ENCODE measurements at regions not wholly inside any gene's neighbourhood (a gene's known extent, or its start where the extent isn't known, plus 50 kb on each side); places are given as distances from the start of the nearest gene placed in this dataset.
"Not testable (repeated sequence)": the region's sequence is repeated elsewhere in the genome, so short reads cannot be mapped to it uniquely, and the experiment has no call there.

DNA sequence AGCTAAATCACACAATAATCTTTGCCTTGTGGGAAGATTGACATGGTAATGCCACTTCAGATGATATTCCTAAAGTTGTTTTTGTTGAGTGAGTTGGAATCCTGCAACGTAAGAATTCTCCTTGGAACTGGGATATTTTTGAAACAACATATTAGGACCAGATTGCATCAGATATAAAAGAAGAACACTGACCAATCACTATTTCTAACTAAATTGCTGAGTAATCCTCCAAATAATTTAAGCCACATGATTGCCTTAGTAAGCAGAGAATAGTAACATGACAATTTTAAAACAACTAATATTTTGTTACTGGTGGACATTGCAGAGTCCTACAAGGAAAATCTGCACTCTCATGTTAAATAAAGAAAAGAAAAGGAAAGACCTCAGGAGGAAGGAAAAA lies 353.9 kb upstream of the LMCD1 start:
- no peak for DNase-seq

- DNase-seq = no peak
Measured at GRCh38 chr3:8152821-8153418, 348.7 kb upstream of the LMCD1 start.

GRCh38 chr3:8153800-8154199 lies 347.8 kb upstream of the LMCD1 start:
- DNase-seq = no peak

DNA sequence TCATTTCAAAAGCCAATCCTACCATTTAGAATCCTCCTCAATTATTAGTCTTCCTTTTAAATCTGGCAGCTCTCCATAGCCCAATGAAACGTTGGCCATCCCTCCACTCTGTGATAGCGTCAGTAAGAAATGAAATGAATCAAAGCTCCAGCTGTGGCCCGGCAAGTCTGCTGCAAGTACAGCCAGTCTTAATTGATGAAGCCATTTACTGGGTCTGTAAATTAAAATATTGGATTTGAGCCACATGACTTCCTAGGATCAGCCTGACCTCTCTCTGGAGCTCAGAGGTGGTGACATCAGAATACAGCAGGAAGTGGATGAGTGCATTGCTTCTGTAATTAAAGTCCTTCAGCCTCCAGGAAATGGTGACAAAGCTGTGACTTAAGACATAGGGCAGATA lies 347.0 kb upstream of the LMCD1 start:
- DNase-seq = no peak

DNA sequence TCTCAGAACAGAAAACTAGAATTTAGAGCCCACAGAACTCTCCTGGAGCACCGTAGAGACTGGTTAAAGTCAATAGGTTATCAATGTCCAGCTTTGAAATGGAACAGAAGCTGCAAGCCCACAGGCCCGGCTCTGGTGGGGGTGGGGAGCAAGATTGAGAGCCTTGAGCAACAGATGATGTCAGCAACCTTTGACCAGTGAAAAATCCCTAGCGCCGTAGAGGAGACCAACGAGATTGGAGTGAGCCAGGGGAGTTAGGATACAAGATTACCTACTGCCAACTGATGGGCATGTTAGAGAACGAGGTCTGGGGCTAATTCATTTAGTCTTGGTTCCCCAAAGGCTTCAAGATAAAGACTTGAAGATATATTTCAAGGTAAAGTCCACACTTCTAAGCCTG lies 345.5 kb upstream of the LMCD1 start:
- no peak for DNase-seq

DNA sequence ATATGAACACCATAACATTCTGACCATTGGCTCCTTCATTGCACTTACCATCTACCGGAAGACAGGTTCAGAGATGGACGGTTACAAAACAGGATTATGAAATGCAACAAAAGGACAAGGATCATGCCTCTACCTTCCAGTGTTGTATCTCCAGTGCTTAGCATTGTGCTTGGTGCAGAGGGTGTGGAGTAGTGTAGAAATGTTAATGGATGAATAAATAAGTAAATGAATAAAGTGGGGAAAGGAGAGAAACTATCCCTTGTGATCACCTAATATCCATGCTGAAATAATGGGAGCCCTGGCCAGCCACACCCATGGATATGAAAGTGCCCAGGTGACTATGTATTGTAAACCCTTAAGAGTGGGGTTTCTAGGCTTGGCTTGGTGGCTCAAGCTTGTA lies 344.8 kb upstream of the LMCD1 start:
- DNase-seq = no peak

DNA sequence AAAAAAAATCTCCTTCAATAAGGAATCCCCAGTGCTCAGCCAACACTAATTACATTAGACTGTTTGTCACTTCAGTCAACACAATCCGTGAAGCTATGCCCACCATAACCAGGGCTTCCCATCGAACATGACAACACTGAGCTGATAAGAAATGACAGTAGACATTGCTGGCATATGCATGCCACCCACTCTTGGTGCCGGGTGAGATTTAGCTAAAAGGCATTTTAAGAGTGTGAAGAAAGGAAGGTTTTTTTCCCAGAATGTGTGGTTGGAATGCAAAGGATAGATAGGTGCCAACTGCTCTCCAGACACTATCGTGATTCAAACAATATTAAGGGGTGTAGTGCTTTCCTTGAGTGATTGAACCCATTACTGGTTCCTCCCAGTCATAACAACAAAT lies 344.0 kb upstream of the LMCD1 start:
- DNase-seq = no peak

- no peak for DNase-seq
Measured at GRCh38 chr3:8164145-8164544, 337.5 kb upstream of the LMCD1 start.

- no peak for DNase-seq
Measured at GRCh38 chr3:8166014-8166413, 335.6 kb upstream of the LMCD1 start.

DNA sequence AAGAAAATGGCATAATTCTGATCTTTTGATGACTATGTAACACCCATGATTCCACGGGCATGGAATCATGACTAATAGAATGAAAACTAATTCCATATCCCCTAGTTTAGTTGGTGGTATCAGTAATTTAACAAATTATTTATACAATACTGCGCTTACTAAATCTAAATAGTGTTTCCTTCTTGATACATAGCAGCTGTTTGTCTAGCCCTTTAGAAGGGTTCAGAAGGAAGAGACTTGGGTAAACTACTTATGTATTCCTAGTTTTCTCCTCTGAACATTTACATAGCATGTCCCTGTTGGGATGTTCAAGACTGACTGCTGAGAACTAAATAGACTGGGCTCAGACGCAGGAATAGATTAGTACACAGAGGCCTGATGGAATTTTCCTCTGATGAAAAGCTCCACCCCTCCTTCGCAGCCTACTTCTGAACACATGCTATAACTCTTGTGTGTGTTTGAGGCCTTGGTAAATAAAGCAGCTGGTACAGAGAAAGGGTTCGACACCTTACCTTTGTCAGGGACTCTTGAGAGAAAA lies 330.6 kb upstream of the LMCD1 start:
- DNase-seq = no peak

DNA sequence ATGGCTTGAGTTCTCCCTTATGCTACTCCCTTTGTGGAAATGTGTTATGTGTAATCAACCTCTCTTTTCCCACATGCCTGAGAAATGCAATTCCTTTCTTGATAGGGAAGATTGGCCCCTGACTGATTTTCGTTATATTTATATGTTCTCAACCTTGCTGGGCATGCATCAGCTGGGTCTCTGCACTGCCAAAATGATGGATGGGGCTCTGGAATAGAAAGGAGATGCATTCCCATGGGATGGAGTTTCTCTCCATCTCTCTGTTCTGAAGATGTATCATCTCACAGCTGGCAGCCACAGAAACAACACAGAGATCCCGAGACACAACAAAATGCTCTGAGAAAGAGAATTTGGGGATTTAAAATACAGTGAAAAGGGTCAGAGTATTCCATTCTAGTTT lies 327.7 kb upstream of the LMCD1 start:
- DNase-seq = no peak

GRCh38 chr3:8176759-8177483 lies 324.7 kb upstream of the LMCD1 start:
- DNase-seq = not testable (repeated sequence)

GRCh38 chr3:8178516-8178915 lies 323.1 kb upstream of the LMCD1 start:
- DNase-seq = not testable (repeated sequence)

- DNase-seq = no peak
Measured at GRCh38 chr3:8182904-8183303, 318.7 kb upstream of the LMCD1 start.

- DNase-seq = no peak
Measured at GRCh38 chr3:8183627-8184026, 318.0 kb upstream of the LMCD1 start.

GRCh38 chr3:8186213-8186612 lies 315.4 kb upstream of the LMCD1 start:
- DNase-seq = no peak

GRCh38 chr3:8187996-8188395 lies 313.6 kb upstream of the LMCD1 start:
- no peak for DNase-seq

DNA sequence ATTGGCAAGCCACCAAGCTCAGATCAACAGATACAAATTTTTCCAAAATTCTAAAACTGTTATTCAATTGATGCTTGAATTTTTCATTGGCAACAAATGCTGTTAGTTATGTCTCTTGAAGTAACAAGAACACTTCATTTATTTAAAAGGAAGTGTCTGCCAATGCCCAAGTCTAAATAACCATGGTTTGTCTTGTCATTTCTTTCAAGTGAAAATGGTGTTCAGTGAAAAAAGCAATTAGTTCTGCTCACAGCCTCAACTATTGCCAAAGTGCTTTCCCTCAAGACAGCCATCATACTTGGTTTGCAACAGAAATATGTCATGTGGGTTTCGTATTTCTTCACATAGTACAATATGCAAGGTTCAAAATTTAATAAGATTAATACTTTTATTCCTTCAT lies 312.6 kb upstream of the LMCD1 start:
- no peak for DNase-seq

- DNase-seq = no peak
Measured at GRCh38 chr3:8191406-8191805, 310.2 kb upstream of the LMCD1 start.

DNA sequence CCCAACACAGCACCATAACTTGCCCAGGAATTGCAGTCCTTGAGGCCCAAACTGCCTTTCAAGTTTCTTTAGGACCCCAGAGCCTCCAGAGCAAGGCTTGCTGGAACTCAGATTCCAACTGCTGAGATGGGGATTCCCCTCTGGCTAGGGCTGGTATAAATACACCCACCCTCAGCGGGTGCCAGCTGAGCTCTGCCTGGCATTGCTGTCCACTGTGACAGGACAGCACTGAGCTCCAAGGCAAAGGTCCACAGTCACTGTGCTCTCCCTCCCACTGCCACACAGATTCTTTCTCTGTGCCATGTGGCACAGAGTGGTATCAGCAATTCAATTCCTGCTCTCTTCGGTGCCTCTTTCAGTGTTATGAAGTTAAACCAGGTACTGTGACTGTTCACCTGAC lies 304.2 kb upstream of the LMCD1 start:
- no peak for DNase-seq

GRCh38 chr3:8198605-8199004 lies 303.0 kb upstream of the LMCD1 start:
- DNase-seq = no peak

DNA sequence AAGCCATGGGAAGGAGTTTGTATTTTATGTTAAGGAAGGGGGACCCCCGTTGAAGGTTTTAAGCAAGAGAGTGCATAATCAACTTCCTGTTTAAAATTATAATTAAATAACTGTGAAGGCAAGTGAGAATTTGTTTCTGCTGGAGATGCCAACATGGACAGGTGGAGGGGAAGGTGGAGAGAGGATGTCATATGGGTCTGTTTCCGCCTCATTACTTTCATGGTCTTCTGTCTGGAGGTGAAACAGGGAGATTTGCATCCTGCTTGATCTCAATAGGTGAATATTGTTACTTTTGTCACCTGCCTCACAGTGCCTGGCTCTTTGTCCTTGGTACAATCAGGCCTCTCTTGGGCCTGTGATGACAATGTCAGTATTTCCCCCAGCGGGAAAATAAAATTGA lies 300.6 kb upstream of the LMCD1 start:
- DNase-seq = no peak

DNA sequence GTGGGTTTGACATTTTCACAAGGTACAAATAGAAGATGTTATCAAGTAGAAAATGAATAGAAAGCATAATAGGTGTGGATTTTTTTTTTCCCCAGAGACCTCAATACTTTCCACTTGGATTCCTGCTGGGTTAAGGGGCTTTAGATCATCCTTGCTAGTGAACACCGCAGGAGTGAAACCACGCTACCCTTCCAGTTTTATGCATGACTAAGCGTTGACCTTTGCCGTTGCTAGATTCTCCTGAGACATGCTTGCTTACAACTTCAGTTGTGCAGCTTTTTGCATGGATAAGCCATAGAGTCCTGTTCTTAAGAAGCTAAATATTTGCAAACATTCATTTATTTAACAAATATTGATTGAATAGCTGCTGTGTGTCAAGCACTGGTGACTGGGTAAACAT lies 299.7 kb upstream of the LMCD1 start:
- no peak for DNase-seq

DNA sequence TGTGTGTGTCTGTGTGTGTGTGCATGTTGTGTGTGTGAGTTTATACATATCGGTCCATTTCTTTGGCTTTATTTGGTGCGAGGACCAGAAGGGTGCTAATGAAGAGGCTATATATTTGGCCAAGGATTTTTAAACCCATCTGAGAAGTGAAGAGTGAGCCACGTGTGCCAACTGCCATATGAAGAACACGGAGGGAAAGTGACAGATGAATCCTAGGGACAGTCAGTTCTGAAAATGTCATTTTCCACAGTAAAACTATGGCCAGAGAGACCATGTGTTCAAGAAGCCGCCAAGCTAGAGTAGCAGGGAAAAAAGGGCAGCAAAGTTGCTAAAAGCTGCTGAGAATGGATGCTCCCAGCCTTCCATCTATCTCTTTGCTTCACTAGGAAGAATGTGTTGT lies 297.3 kb upstream of the LMCD1 start:
- DNase-seq = no peak

All from DMS 273 treated with DMSO at 0.1 percent for 48 hours (cell line).